NB4 (cell line): ENCODE measurements at regions not wholly inside any gene's neighbourhood (a gene's known extent, or its start where the extent isn't known, plus 50 kb on each side); places are given as distances from the start of the nearest gene placed in this dataset.

Experiments used
- DNase-seq: peaks from one replicate; pipeline ENCODE4 v3.0.0; 2010; ENCODE audit warnings: low read depth
- H3K4me3 ChIP-seq: one replicate; pipeline ENCODE4 v1.5.1; 2011; ENCODE audit warnings: mild to moderate bottlenecking, low read depth, low read length, moderate library complexity
- MYC ChIP-seq: IDR thresholded peaks from 2 replicates; pipeline ENCODE4 v1.6.1; 2011; ENCODE audit warnings: low read depth, low read length
- POLR2A ChIP-seq: IDR thresholded peaks from 2 replicates; pipeline ENCODE4 v1.6.1; 2011; ENCODE audit warnings: mild to moderate bottlenecking; ENCODE audit not compliant: insufficient read length; ENCODE audit errors: extremely low read depth
- TF ChIP-seq, protein P1 (sequence below): IDR thresholded peaks from one replicate; pipeline ENCODE4 v1.5.1; 2012; ENCODE audit warnings: low read depth, low read length
- TF ChIP-seq, protein P2 (sequence below): IDR thresholded peaks from 2 replicates; pipeline ENCODE4 v1.6.1; 2011; ENCODE audit warnings: low read depth, low read length

DNA sequence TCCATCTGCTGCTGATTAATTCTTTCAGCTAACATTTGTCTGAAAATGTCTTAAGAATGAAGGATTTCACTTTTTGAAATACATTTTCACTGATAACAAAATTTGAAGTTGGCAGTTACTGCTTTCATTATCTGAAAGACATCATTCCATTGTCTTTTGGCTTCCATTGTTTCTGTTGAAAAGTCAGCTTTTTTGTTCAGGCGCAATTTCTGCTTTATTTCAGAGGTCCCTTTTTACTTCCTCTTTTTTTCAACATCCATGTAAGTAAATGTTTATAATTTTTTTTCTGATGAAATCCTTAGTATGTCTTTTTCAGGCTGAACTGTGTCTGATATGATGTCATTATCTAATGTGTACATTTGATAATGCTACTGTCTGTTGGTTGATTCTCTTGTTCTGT is 184.2 kb downstream of the RND3 start:
- peak; percentile 50 for DNase-seq
- TF ChIP-seq, protein P1, sequence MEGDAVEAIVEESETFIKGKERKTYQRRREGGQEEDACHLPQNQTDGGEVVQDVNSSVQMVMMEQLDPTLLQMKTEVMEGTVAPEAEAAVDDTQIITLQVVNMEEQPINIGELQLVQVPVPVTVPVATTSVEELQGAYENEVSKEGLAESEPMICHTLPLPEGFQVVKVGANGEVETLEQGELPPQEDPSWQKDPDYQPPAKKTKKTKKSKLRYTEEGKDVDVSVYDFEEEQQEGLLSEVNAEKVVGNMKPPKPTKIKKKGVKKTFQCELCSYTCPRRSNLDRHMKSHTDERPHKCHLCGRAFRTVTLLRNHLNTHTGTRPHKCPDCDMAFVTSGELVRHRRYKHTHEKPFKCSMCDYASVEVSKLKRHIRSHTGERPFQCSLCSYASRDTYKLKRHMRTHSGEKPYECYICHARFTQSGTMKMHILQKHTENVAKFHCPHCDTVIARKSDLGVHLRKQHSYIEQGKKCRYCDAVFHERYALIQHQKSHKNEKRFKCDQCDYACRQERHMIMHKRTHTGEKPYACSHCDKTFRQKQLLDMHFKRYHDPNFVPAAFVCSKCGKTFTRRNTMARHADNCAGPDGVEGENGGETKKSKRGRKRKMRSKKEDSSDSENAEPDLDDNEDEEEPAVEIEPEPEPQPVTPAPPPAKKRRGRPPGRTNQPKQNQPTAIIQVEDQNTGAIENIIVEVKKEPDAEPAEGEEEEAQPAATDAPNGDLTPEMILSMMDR: no peak
- TF ChIP-seq, protein P2, sequence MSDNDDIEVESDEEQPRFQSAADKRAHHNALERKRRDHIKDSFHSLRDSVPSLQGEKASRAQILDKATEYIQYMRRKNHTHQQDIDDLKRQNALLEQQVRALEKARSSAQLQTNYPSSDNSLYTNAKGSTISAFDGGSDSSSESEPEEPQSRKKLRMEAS: no peak
- no peak for TF ChIP-seq MYC
- H3K4me3 ChIP-seq: no peak overlapping the region

DNA sequence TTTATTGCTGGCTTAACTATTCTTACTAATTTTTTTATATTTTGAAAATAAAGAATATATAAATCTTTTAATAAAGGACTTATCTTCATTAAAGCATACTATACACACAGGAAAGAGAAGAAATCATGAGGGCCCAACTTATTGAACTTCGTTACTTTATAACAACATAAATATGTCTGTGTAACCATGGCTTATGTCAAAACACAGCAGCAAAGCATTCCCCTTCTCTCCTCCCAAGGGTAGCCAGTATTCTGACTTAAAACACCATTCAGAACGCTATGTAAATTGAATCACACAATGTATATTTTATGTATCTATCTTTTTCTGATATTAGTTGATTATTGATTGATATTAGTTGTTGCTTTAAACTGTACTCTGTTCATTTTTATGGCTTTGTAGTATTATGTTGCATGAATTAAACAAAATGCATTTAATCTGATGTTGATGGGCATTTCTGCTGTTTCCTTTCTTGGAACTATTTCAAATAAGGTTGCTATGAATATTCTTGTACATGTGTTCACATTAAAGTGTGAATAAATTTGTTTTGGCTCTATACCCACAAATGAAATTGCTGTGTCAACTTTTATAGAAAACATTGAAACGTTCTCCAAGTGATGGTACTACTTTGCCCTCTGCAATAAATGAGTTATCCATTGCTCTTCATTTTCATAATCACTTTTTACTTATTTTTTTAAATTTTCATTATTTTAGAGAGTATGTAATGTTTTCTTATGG is 188.7 kb downstream of the RND3 start:
- TF ChIP-seq, protein P2: no peak
- H3K4me3 ChIP-seq: no peak overlapping the region

GRCh38 chr2:150296770-150297546 is 190.5 kb downstream of the RND3 start:
- no peak for DNase-seq
- TF ChIP-seq, protein P2: no peak
- TF ChIP-seq, protein P1: no peak
- TF ChIP-seq MYC: no peak
- TF ChIP-seq POLR2A: no peak
- no peak overlapping the region for H3K4me3 ChIP-seq

More for the DNA sequence above, 188.7 kb downstream of the RND3 start:
- no peak for DNase-seq

DNA sequence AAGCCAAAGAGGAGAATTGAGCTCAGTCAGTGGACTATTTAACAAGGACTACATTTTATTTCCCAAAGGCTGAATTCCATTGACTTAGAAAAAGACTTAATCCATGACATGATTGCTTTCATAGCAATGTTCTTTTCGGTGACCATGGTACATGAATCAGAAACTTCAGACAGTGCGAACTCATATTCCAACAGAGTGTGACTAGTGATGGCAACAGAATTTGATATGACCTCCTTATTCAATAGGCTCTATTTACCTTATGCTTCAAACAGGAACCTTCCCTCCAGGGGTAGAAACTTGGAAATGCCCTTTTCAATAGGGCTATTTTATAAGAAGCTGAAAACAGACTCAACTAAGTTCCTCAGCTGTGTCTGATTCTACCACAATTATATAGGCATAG is 191.9 kb downstream of the RND3 start:
- TF ChIP-seq, protein P1: no peak
- no peak for TF ChIP-seq MYC
- TF ChIP-seq POLR2A: no peak
- TF ChIP-seq, protein P2: no peak
- no peak overlapping the region for H3K4me3 ChIP-seq
- DNase-seq: no peak

DNA sequence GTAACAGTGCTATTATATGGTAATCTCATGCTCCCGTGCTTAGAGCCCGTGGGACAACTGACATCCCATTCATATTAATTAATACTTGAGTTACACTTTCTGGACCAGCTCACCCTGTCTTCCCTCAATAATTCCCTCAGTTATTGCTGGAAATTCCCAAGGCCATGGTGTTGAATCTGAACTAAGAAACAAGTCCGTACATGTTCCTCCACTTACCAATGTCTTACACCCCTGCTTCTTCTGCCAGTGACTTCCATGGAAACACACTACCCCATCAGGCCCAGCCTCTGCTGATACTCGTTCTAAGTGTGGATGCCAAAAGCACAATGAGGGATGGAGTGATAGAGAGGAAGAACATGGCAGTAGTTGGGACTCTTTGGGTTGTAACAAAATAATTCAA is 193.7 kb downstream of the RND3 start:
- DNase-seq: no peak
- TF ChIP-seq, protein P2: no peak
- no peak for TF ChIP-seq POLR2A
- TF ChIP-seq, protein P1: no peak
- TF ChIP-seq MYC: no peak
- no peak overlapping the region for H3K4me3 ChIP-seq

DNA sequence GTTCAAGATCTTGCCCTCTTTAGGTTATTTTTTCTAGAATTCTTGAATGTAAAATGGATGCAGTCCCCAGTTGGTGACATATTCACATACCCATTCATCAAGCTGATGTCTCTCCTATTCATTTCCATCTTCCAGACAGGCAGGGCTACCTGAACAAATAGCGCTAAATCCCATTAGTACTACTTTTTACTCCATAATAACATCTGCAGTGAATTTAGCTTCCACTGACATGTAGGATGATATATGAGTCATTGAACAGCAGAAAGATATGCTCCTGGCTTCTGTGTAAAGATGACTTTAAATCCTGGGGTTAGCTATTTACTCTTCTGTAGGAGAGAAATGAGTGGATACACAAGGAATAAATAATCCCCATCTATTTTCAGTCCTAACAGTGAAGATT is 194.7 kb downstream of the RND3 start:
- H3K4me3 ChIP-seq: no peak overlapping the region
- TF ChIP-seq, protein P2: no peak
- TF ChIP-seq POLR2A: no peak
- TF ChIP-seq MYC: no peak
- TF ChIP-seq, protein P1: no peak
- no peak for DNase-seq
